ENCODE measurements at regions not wholly inside any gene's neighbourhood (a gene's known extent, or its start where the extent isn't known, plus 50 kb on each side); places are given as distances from the start of the nearest gene placed in this dataset.

DNA sequence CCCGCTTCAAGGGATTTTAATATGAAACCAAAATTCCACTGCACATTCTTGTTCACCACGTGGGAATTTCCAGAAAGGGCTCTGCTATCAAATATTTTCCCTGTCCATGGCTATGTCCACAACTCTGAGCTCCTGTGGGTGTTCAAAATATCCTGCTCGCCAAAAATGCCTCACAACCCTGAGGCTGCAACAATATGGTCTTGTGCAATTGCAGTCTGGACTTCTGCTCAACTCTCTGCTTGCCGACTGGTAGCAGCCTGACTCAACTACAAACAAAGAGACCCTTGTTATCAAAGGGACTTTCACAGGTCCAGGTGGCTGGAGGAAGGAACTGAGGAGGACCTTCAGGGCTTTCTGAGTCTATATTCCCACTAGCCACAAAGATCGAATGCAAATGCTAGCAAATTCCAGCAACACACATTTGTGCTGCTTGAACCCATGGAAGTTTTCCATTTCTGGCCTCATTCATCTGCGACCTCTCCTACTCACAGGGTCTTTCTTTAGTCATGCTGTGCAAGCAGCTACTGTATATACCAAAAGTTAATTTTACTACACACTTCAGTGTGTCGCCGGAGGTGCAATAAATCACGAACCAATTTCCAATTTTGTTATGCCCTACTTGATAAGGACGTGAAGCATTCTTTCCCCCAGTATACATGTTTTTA lies 169.2 kb upstream of the SLC30A5 start:
- ChIA-PET POLR2A (no interaction called here), CTCF (no interaction called here)
- TF ChIP-seq, protein P1, sequence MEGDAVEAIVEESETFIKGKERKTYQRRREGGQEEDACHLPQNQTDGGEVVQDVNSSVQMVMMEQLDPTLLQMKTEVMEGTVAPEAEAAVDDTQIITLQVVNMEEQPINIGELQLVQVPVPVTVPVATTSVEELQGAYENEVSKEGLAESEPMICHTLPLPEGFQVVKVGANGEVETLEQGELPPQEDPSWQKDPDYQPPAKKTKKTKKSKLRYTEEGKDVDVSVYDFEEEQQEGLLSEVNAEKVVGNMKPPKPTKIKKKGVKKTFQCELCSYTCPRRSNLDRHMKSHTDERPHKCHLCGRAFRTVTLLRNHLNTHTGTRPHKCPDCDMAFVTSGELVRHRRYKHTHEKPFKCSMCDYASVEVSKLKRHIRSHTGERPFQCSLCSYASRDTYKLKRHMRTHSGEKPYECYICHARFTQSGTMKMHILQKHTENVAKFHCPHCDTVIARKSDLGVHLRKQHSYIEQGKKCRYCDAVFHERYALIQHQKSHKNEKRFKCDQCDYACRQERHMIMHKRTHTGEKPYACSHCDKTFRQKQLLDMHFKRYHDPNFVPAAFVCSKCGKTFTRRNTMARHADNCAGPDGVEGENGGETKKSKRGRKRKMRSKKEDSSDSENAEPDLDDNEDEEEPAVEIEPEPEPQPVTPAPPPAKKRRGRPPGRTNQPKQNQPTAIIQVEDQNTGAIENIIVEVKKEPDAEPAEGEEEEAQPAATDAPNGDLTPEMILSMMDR (IDR thresholded peaks at IDR 0.05), result no peak
- ATAC-seq (ENCODE audit: poor library complexity) (no peak), DNase-seq (no peak)
- no peak overlapping the region for H3K4me3 ChIP-seq (ENCODE audit: low read length)
- Mint-ChIP-seq H3K27me3 (no peaks in the 10 kb centered on the region), H3K36me3 (ENCODE audit: low read depth) (no peaks in the 10 kb centered on the region), H3K9me3 (no peaks in the 10 kb centered on the region), H3K27ac (no peak overlapping the region), H3K4me1 (ENCODE audit: low read depth) (no peaks in the 10 kb centered on the region), H3K4me3 (no peak overlapping the region)
- H3K36me3 ChIP-seq (ENCODE audit: insufficient read depth, low read length), result no peaks in the 10 kb centered on the region
- no peak overlapping the region for H3K27ac ChIP-seq (ENCODE audit: low read depth in 1 of 2, low read length in 2 of 2)
- H3K9me3 ChIP-seq (ENCODE audit: control insufficient read depth in 1 of 2, insufficient read depth in 1 of 2, low read length in 2 of 2), result peaks cover 0 to 9% of the 10 kb centered on the region in 2 experiments
- intact Hi-C loops (cut with DNase I, micrococcal nuclease), result no loop called here
- H3K4me1 ChIP-seq (ENCODE audit: insufficient read depth, low read length), result no peaks in the 10 kb centered on the region
- H3K27me3 ChIP-seq (ENCODE audit: control insufficient read depth in 1 of 2, insufficient read depth in 2 of 2, low read length in 2 of 2), result no peaks in the 10 kb centered on the region

DNA sequence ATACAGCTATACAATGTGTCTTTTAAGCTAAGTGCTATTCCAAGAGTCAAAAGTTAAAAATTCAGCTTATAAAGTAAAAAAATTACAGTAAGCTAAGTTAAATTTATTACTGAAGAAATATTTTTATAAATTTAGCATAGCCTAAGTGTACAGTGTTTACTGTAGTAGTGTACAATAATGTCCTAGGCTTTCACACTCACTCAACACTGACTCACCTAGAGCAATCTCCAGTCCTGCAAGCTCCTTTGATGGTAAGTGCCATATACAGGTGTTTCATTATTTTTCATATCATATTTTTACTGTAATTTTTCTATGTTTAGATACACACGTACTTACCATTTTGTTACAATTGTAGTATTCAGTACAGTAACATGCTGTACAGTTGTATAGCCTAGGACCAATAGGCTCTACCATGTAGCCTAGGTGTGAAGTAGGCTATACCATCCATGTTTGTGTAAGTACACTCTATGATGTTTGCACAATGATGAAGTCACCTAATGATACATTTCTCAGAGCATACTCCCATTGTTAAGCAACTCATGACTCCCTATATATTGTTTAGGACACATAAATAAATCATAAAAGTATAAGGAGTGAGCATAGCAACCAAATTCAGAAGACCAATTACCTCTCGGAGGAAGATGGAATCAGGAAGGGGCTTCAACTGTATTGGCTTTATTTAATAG lies 165.1 kb upstream of the SLC30A5 start:
- POLR2A ChIA-PET, result no interaction called here
- CTCF ChIA-PET, result no interaction called here
- Mint-ChIP-seq H3K4me1 (ENCODE audit: low read depth) (no peaks in the 10 kb centered on the region), H3K9me3 (peaks cover 1% of the 10 kb centered on the region), H3K27ac (no peak overlapping the region), H3K4me3 (no peak overlapping the region), H3K36me3 (ENCODE audit: low read depth) (no peaks in the 10 kb centered on the region), H3K27me3 (no peaks in the 10 kb centered on the region)
- no peak for DNase-seq
- TF ChIP-seq, protein P1 (IDR thresholded peaks at IDR 0.05), result no peak
- Histone ChIP-seq H3K4me3 (ENCODE audit: low read length) (no peak overlapping the region), H3K4me1 (ENCODE audit: insufficient read depth, low read length) (no peaks in the 10 kb centered on the region), H3K36me3 (ENCODE audit: insufficient read depth, low read length) (no peaks in the 10 kb centered on the region), H3K27me3 (ENCODE audit: control insufficient read depth in 1 of 2, insufficient read depth in 2 of 2, low read length in 2 of 2) (no peaks in the 10 kb centered on the region), H3K9me3 (ENCODE audit: control insufficient read depth in 1 of 2, insufficient read depth in 1 of 2, low read length in 2 of 2) (peaks cover 10 to 26% of the 10 kb centered on the region in 2 experiments), H3K27ac (ENCODE audit: low read depth in 1 of 2, low read length in 2 of 2) (no peak overlapping the region)
- no peak for ATAC-seq (ENCODE audit: poor library complexity)
- intact Hi-C loops (cut with DNase I, micrococcal nuclease), result no loop called here

DNA sequence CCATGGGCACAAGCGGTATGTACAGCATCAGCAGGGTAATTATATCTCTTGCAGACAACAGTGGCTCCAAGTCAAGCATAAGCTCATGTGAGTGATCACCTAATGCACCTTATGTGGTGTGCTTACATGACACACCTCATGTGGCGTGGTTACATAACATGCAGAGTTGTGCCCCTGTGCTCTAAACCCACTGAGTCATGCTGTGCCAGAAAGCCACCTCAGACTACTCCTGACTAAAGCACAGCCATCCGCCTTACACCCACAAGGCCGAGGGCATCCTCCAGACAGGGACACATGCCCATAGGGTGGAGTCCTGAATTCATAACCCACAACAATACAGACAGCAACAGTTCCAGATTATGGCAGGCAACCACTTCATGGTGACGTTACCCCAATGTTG lies 163.7 kb upstream of the SLC30A5 start:
- H3K4me1 Mint-ChIP-seq (ENCODE audit: low read depth), result no peaks in the 10 kb centered on the region
- POLR2A ChIA-PET, result no interaction called here

More for the DNA sequence above, 163.7 kb upstream of the SLC30A5 start:
- Histone ChIP-seq H3K27ac (ENCODE audit: low read depth in 1 of 2, low read length in 2 of 2) (no peak overlapping the region), H3K4me1 (ENCODE audit: insufficient read depth, low read length) (no peaks in the 10 kb centered on the region), H3K36me3 (ENCODE audit: insufficient read depth, low read length) (no peaks in the 10 kb centered on the region), H3K4me3 (ENCODE audit: low read length) (no peak overlapping the region), H3K27me3 (ENCODE audit: control insufficient read depth in 1 of 2, insufficient read depth in 2 of 2, low read length in 2 of 2) (no peaks in the 10 kb centered on the region), H3K9me3 (ENCODE audit: control insufficient read depth in 1 of 2, insufficient read depth in 1 of 2, low read length in 2 of 2) (peaks cover 10 to 34% of the 10 kb centered on the region in 2 experiments)
- CTCF ChIA-PET, result no interaction called here
- Mint-ChIP-seq H3K27ac (no peak overlapping the region), H3K36me3 (ENCODE audit: low read depth) (no peaks in the 10 kb centered on the region), H3K9me3 (peaks cover 6% of the 10 kb centered on the region), H3K27me3 (no peaks in the 10 kb centered on the region), H3K4me3 (no peak overlapping the region)
- intact Hi-C loops (cut with DNase I, micrococcal nuclease), result no loop called here
- ATAC-seq (ENCODE audit: poor library complexity), result no peak
- TF ChIP-seq, protein P1 (IDR thresholded peaks at IDR 0.05), result no peak
- DNase-seq, result no peak

Measured in CD4-positive, alpha-beta T cell (primary cell).